CD8-positive, alpha-beta memory T cell (primary cell): ENCODE measurements at regions not wholly inside any gene's neighbourhood (a gene's known extent, or its start where the extent isn't known, plus 50 kb on each side); places are given as distances from the start of the nearest gene placed in this dataset.

ENCODE experiments used
- CTCF ChIA-PET: fragments of 350-600 bp; sonication (Branson Sonifier 250); formaldehyde crosslinking; loops from one replicate; lab custom pipeline; 2021; ENCODE audit warnings: antibody characterized with exemption; lab: Charles Lee
- POLR2A ChIA-PET: fragments of 350-600 bp; sonication (Branson Sonifier 250); formaldehyde crosslinking; loops from one replicate; lab custom pipeline; 2021; ENCODE audit warnings: antibody characterized with exemption; lab: Charles Lee
- DNase-seq, 5 donors: peaks; one replicate each; pipeline versions ENCODE4 v3.0.0 to v3.0.0-alpha.2; 2020 to 2022; ENCODE audit warnings: mixed read lengths in 1 of 5
- H3K27ac ChIP-seq: one replicate; pipeline ENCODE4 v1.7.0; 2013; ENCODE audit warnings: low read depth, mild to moderate bottlenecking, low read length, moderate library complexity
- H3K27me3 ChIP-seq: 2 replicates; pipeline ENCODE4 v1.7.0; 2013; ENCODE audit warnings: low read length, mild to moderate bottlenecking; ENCODE audit not compliant: insufficient read depth, poor library complexity, severe bottlenecking
- H3K36me3 ChIP-seq: 2 replicates; pipeline ENCODE4 v1.7.0; 2013; ENCODE audit warnings: mild to moderate bottlenecking, low read length, moderate library complexity; ENCODE audit not compliant: insufficient read depth
- H3K4me1 ChIP-seq: 2 replicates; pipeline ENCODE4 v1.7.0; 2013; ENCODE audit warnings: mild to moderate bottlenecking, low read length, moderate library complexity; ENCODE audit not compliant: insufficient read depth
- H3K4me3 ChIP-seq: 2 replicates; pipeline ENCODE4 v1.7.0; 2013; ENCODE audit warnings: mild to moderate bottlenecking, low read length
- H3K9me3 ChIP-seq: 2 replicates; pipeline ENCODE4 v1.7.0; 2013; ENCODE audit warnings: mild to moderate bottlenecking, low read length
- H3K27ac Mint-ChIP-seq, 8 donors: one replicate each; pipeline ENCODE4 v1.8.0; 2020 to 2021; ENCODE audit warnings: mixed read lengths in 8 of 8, mild to moderate bottlenecking in 6 of 8, inconsistent platforms in 3 of 8, moderate library complexity in 3 of 8
- H3K27me3 Mint-ChIP-seq, 2 donors: one replicate each; pipeline ENCODE4 v1.8.0; 2020 to 2021; ENCODE audit warnings: mixed read lengths in 2 of 2, mild to moderate bottlenecking in 1 of 2, moderate library complexity in 1 of 2
- H3K36me3 Mint-ChIP-seq, 3 donors: one replicate each; pipeline ENCODE4 v1.8.0; 2020 to 2021; ENCODE audit warnings: mixed read lengths in 3 of 3, inconsistent platforms in 1 of 3, mild to moderate bottlenecking in 1 of 3
- H3K4me1 Mint-ChIP-seq, 3 donors: one replicate each; pipeline ENCODE4 v1.8.0; 2020 to 2021; ENCODE audit warnings: mixed read lengths in 3 of 3, inconsistent platforms in 1 of 3, mild to moderate bottlenecking in 1 of 3
- H3K4me3 Mint-ChIP-seq, 7 donors: one replicate each; pipeline ENCODE4 v1.8.0; 2020 to 2021; ENCODE audit warnings: mixed read lengths in 7 of 7, mild to moderate bottlenecking in 6 of 7, moderate library complexity in 4 of 7, inconsistent platforms in 2 of 7
- H3K9me3 Mint-ChIP-seq, 5 donors: one replicate each; pipeline ENCODE4 v1.8.0; 2020 to 2022; ENCODE audit warnings: mixed read lengths in 5 of 5, mild to moderate bottlenecking in 3 of 5, moderate library complexity in 2 of 5, inconsistent platforms in 1 of 5

DNA sequence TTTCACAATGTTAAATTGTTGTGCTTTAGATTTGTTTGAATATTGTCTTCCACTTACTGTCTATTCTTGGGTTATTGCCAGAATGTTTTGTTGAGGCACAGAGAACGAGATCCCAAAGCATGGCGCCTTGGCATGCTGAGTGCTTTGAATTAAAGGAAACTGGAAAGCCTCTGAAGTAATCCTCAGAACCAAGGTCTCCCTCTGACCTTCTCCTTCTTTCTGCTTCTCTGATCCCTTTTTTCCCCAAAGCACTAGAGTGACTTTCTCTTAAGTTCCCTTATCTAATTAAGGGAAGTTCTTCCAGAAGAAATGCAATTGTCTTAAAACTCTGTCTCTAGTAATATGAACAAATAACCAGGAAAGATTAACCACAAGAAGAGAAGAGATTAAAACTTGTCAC lies 214.7 kb downstream of the SPP2 start:
- H3K4me1 ChIP-seq = no peaks in the 10 kb centered on the region
- no peaks in the 10 kb centered on the region for H3K36me3 ChIP-seq
- no peaks in the 10 kb centered on the region for H3K9me3 Mint-ChIP-seq
- H3K4me1 Mint-ChIP-seq = peaks cover 18 to 26% (median 25%) of the 10 kb centered on the region in 3 donors
- H3K27me3 ChIP-seq = no peaks in the 10 kb centered on the region
- no peak overlapping the region for H3K4me3 ChIP-seq
- no peak overlapping the region for H3K4me3 Mint-ChIP-seq
- H3K27ac Mint-ChIP-seq = no peak overlapping the region
- ChIA-PET CTCF (no interaction called here), POLR2A (no interaction called here)
- peaks cover 0 to 2% of the 10 kb centered on the region in 2 donors for H3K27me3 Mint-ChIP-seq
- H3K9me3 ChIP-seq = no peaks in the 10 kb centered on the region
- H3K27ac ChIP-seq = no peak overlapping the region
- DNase-seq = no peak
- no peaks in the 10 kb centered on the region for H3K36me3 Mint-ChIP-seq

DNA sequence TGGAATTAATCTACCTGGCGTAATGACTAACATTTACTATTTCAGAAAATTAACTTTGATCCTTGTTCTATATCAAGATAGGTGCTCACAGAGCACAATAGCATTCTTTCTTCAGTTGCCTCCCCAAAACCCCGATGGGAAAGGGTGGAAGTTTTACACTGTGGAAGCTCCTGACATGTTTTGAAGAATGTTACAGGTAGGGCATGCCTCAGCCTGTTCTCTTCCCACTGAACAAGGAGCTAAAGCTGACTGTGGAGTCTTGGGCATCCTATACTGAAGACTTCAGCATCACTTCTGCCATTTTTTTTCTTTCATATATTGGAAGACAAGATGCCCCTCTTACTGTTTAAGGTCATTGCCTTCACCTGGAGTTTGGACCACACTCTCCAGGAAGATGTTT lies 211.2 kb downstream of the SPP2 start:
- CTCF ChIA-PET = no interaction called here

DNA sequence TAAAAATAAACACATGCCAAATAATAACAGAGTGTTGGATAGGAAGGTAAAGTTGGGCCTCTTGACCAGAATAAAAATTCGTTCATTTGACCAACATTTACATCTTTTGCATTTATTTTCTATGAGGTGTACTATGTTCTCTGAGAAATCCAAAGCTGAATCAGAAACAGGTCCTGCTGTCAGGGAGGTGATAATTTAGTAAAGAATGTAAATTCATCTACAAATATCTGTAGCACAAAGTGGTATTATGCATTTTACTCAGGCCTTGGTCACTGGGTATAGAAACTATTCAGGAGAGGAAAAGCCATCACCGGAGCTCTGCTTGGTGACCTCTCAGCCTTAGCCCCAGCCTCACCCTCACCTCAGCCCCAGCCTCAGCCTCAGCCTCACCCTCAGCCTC lies 208.9 kb downstream of the SPP2 start:
- CTCF ChIA-PET = no interaction called here

More for the DNA sequence above, 211.2 kb downstream of the SPP2 start:
- H3K4me1 ChIP-seq = no peaks in the 10 kb centered on the region
- H3K27ac Mint-ChIP-seq = no peak overlapping the region
- peaks cover 0 to 2% of the 10 kb centered on the region in 2 donors for H3K27me3 Mint-ChIP-seq
- peaks cover 4 to 17% (median 17%) of the 10 kb centered on the region in 3 donors for H3K4me1 Mint-ChIP-seq
- H3K4me3 ChIP-seq = no peak overlapping the region
- POLR2A ChIA-PET = no interaction called here
- DNase-seq = no peak
- H3K4me3 Mint-ChIP-seq = no peak overlapping the region
- H3K9me3 ChIP-seq = no peaks in the 10 kb centered on the region
- H3K36me3 ChIP-seq = no peaks in the 10 kb centered on the region
- peaks cover 0 to 2% (median 0%) of the 10 kb centered on the region in 3 donors for H3K36me3 Mint-ChIP-seq
- no peaks in the 10 kb centered on the region for H3K27me3 ChIP-seq
- no peaks in the 10 kb centered on the region for H3K9me3 Mint-ChIP-seq
- no peak overlapping the region for H3K27ac ChIP-seq

DNA sequence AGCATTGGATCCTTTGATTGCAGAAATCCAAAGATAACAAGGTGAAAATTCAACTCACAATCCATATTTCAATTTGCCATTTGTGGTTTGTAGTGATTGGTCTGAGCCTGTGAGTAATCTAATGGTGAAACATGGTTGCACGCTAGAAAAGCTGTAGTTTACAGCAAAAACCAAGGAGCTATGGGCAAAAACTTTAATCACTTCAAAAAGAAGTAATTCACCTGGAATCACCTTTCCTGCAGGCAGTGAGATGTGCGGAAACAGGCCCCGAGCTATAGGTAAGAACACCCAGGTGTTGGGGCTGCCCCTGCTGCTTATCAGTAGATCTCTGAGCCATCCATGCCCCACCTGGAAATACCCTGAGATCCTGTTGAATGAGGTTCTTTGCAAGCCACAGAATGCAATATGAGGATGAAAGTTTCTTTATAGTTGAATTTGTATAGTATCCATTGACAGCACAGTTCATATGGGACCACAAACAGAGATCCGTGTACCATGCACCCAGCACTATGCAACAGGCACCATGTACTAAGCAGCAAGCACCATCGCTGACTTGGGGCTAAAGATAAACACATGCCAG lies 208.2 kb downstream of the SPP2 start:
- no peaks in the 10 kb centered on the region for H3K36me3 ChIP-seq
- peak overlapping the region in 3 of 8 donors; percentile 19 to 38 (median 29) for H3K27ac Mint-ChIP-seq
- H3K36me3 Mint-ChIP-seq = peaks cover 0 to 3% (median 0%) of the 10 kb centered on the region in 3 donors
- no peak overlapping the region for H3K4me3 ChIP-seq
- H3K4me1 ChIP-seq = no peaks in the 10 kb centered on the region
- ChIA-PET CTCF (no interaction called here), POLR2A (no interaction called here)
- no peak overlapping the region for H3K4me3 Mint-ChIP-seq
- no peak for DNase-seq
- H3K9me3 Mint-ChIP-seq = no peaks in the 10 kb centered on the region
- H3K27me3 ChIP-seq = no peaks in the 10 kb centered on the region
- H3K27me3 Mint-ChIP-seq = peaks cover 0 to 2% of the 10 kb centered on the region in 2 donors
- no peaks in the 10 kb centered on the region for H3K9me3 ChIP-seq
- peaks cover 5 to 32% (median 19%) of the 10 kb centered on the region in 3 donors for H3K4me1 Mint-ChIP-seq
- H3K27ac ChIP-seq = no peak overlapping the region

More for the DNA sequence above, 208.9 kb downstream of the SPP2 start:
- H3K36me3 ChIP-seq = no peaks in the 10 kb centered on the region
- H3K27ac ChIP-seq = no peak overlapping the region
- H3K4me1 ChIP-seq = no peaks in the 10 kb centered on the region
- DNase-seq = no peak
- Mint-ChIP-seq H3K4me1 (peaks cover 5 to 25% (median 19%) of the 10 kb centered on the region in 3 donors), H3K36me3 (peaks cover 0 to 3% (median 0%) of the 10 kb centered on the region in 3 donors), H3K4me3 (no peak overlapping the region), H3K27me3 (peaks cover 0 to 2% of the 10 kb centered on the region in 2 donors), H3K27ac (no peak overlapping the region), H3K9me3 (no peaks in the 10 kb centered on the region)
- no peak overlapping the region for H3K4me3 ChIP-seq
- no peaks in the 10 kb centered on the region for H3K9me3 ChIP-seq
- POLR2A ChIA-PET = no interaction called here
- H3K27me3 ChIP-seq = no peaks in the 10 kb centered on the region

DNA sequence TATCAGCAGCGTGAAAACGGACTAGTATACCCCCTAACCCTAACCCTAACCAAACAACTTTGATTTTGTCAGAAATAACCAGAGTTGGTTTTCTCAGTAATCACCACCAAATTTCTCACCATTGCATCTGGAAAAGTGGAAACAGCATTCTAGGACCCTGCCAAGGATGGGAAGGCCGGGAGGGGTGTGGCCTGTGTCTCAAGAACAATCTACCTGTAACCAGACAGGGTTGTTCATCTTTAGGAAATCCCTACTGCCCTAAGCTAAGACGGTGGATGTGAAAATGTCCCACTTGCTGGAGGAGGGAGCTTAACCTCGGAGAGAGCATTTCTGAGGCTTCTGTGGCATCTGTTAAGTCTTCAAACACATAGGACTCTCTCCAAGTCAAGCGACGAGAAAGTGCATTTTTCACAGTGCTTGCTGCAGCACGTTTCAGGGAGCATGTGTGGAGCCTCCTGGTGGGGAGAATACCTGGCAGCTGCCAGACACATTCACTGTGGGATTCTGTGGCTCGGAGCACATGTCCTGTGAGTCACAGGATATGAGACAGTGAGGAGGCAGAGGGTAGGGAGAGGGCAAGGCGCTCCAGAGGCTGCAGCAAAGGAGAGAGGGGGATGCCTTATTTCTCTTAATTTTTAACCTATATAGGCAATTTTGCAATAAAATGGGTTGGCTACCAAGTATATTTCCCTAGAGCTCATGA lies 207.5 kb downstream of the SPP2 start:
- no peak overlapping the region for H3K27ac ChIP-seq
- CTCF ChIA-PET = no interaction called here
- POLR2A ChIA-PET = no interaction called here
- H3K4me1 ChIP-seq = no peaks in the 10 kb centered on the region
- H3K27me3 Mint-ChIP-seq = peaks cover 0 to 2% of the 10 kb centered on the region in 2 donors
- H3K9me3 Mint-ChIP-seq = no peaks in the 10 kb centered on the region
- no peaks in the 10 kb centered on the region for H3K9me3 ChIP-seq
- no peaks in the 10 kb centered on the region for H3K36me3 ChIP-seq
- peaks cover 0 to 3% (median 0%) of the 10 kb centered on the region in 3 donors for H3K36me3 Mint-ChIP-seq
- H3K4me3 Mint-ChIP-seq = no peak overlapping the region
- no peak overlapping the region for H3K27ac Mint-ChIP-seq
- H3K4me3 ChIP-seq = no peak overlapping the region
- DNase-seq = no peak
- no peaks in the 10 kb centered on the region for H3K27me3 ChIP-seq
- H3K4me1 Mint-ChIP-seq = peaks cover 5 to 32% (median 19%) of the 10 kb centered on the region in 3 donors

DNA sequence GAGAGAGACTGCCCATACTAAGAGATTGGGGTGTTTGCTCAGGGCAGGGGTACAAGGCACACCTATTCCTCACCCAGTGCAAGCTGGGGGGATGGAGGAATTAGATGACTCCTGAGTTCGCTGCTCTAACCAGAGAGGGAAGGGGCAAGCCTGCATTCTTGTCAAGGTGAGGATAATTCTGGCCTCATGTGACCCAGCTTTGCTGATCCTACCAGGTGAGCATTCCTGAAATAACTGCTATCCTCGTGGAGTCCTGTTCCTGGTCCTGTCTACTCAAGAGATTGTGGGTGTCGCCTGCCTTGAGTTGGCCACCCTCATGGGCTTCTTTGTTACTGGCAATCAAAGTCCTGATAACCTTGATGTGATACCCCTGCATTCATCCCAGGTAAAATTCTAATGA lies 206.0 kb downstream of the SPP2 start:
- no peaks in the 10 kb centered on the region for H3K27me3 ChIP-seq
- no peaks in the 10 kb centered on the region for H3K36me3 ChIP-seq
- H3K9me3 ChIP-seq = no peaks in the 10 kb centered on the region
- H3K36me3 Mint-ChIP-seq = peaks cover 0 to 3% (median 0%) of the 10 kb centered on the region in 3 donors
- ChIA-PET POLR2A (no interaction called here), CTCF (no interaction called here)
- no peaks in the 10 kb centered on the region for H3K9me3 Mint-ChIP-seq
- H3K4me1 ChIP-seq = no peaks in the 10 kb centered on the region
- no peaks in the 10 kb centered on the region for H3K27me3 Mint-ChIP-seq
- DNase-seq = no peak
- H3K4me1 Mint-ChIP-seq = peaks cover 5 to 32% (median 19%) of the 10 kb centered on the region in 3 donors
- no peak overlapping the region for H3K4me3 ChIP-seq
- peak overlapping the region in 2 of 8 donors; percentile 38 to 81 for H3K27ac Mint-ChIP-seq
- H3K4me3 Mint-ChIP-seq = no peak overlapping the region
- no peak overlapping the region for H3K27ac ChIP-seq

DNA sequence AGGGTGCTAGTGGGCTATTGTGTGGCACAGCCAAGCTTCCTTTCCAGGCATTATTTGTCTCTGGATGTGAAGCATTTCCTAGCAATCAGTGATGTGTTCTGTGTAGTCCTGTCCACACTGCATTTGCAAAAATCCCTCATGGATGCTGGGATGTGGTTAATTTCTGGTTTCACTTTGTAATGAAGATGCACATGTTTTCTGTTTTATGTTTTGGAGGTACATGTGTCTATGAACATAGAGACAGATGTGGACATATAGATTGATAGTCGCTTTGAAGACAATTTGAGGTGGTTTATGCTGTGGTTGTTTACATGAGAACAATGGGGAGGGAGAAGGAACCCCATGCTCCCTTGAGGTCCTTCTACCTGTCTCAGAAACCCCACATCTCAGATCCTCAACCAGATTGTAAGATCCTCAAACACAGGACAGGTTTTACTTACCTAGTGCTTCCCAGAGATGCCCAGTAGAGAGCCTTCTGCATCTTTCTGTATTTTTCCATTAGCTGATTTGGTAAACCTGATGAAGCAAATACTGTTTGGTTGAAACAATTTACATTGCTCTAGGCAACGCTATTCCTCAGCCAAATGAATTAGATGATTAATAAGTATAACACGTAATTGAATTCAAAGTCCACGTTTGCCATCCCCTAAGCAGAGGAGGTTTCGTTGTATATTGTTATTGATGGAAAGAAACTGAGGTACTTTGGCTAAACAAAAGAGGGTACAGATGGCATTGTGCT lies 204.4 kb downstream of the SPP2 start:
- no peak overlapping the region for H3K27ac ChIP-seq
- H3K36me3 Mint-ChIP-seq = peaks cover 0 to 3% (median 0%) of the 10 kb centered on the region in 3 donors
- no peak overlapping the region for H3K4me3 ChIP-seq
- H3K4me1 ChIP-seq = no peaks in the 10 kb centered on the region
- peak overlapping the region in 4 of 8 donors; percentile 10 to 93 (median 51) for H3K27ac Mint-ChIP-seq
- H3K27me3 Mint-ChIP-seq = no peaks in the 10 kb centered on the region
- H3K4me3 Mint-ChIP-seq = no peak overlapping the region
- H3K27me3 ChIP-seq = no peaks in the 10 kb centered on the region
- no peak for DNase-seq
- POLR2A ChIA-PET = interaction anchor here (1.0 kb wide), 1 partner anchor 13 kb away, joined by 3 read pairs; no protein-coding TSS in a partner anchor
- no peaks in the 10 kb centered on the region for H3K36me3 ChIP-seq
- H3K4me1 Mint-ChIP-seq = peaks cover 5 to 32% (median 19%) of the 10 kb centered on the region in 3 donors
- CTCF ChIA-PET = interaction anchor here (1.4 kb wide), 1 partner anchor 119 kb away, joined by 5 read pairs; no protein-coding TSS in a partner anchor
- no peaks in the 10 kb centered on the region for H3K9me3 Mint-ChIP-seq
- H3K9me3 ChIP-seq = no peaks in the 10 kb centered on the region
